ENCODE measurements at regions not wholly inside any gene's neighbourhood (a gene's known extent, or its start where the extent isn't known, plus 50 kb on each side); places are given as distances from the start of the nearest gene placed in this dataset.

GRCh38 chr11:23519194-23519593 lies 658.9 kb upstream of the CCDC179 start:
- Histone ChIP-seq H3K4me3 (no peak overlapping the region), H3K9me3 (no peaks in the 10 kb centered on the region), H3K36me3 (no peaks in the 10 kb centered on the region), H3K27me3 (no peaks in the 10 kb centered on the region)
- DNase-seq: no peak

GRCh38 chr11:23520226-23520960 lies 660.1 kb upstream of the CCDC179 start:
- DNase-seq: no peak
- Histone ChIP-seq H3K9me3 (no peaks in the 10 kb centered on the region), H3K4me3 (no peak overlapping the region), H3K36me3 (no peaks in the 10 kb centered on the region), H3K27me3 (no peaks in the 10 kb centered on the region)

- Histone ChIP-seq H3K4me3 (no peak overlapping the region), H3K9me3 (no peaks in the 10 kb centered on the region), H3K36me3 (no peaks in the 10 kb centered on the region), H3K27me3 (no peaks in the 10 kb centered on the region)
- no peak for DNase-seq
These were observed 676.6 kb upstream of the CCDC179 start for GRCh38 chr11:23536907-23537306.

DNA sequence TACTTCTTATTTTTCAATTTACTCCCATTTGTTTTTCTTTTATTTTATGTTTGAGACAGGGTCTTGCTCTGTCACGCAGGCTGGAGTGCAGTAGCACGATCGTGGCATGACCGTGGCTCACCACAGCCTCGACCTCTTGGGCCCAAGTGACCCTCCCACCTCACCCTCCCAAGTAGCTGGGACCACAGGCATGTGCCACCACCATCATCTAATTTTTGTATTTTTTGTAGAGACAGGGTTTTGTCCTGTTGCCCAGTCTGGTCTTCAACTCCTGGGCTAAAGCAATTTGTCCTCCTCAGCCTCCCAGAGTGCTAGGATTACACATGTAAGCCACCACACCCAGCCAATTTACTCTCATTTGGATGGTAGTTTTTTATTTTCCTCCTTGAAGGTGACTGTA lies 679.3 kb upstream of the CCDC179 start:
- Histone ChIP-seq H3K27me3 (no peaks in the 10 kb centered on the region), H3K36me3 (no peaks in the 10 kb centered on the region), H3K9me3 (no peaks in the 10 kb centered on the region), H3K4me3 (no peak overlapping the region)
- DNase-seq: no peak

DNA sequence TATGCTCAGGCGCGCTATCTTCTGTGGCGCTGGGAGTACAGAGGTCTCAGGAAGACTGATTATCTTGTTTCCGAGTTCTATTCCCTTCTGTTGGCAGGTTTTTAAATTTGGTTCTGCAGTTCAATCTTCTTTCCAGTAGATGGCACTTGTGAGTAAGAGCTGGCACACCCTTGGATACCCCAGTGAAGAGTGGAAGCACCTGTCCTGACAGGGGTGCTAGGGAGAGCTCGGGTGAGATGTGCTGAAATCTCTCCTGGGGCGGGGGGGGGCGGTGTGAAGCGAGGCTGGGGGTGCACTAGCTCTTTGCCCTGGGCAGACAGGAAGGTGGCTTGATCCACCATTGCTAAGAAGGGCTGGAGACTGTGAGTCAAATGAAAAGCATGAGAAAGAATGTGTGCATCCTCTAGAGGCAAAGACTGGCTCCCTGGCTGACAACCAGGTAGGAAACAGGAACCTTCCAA lies 679.9 kb upstream of the CCDC179 start:
- peak; percentile 38 for DNase-seq
- no peaks in the 10 kb centered on the region for H3K27me3 ChIP-seq
- no peaks in the 10 kb centered on the region for H3K9me3 ChIP-seq
- H3K36me3 ChIP-seq: no peaks in the 10 kb centered on the region
- no peak overlapping the region for H3K4me3 ChIP-seq

- Histone ChIP-seq H3K9me3 (no peaks in the 10 kb centered on the region), H3K4me3 (no peak overlapping the region), H3K36me3 (no peaks in the 10 kb centered on the region), H3K27me3 (no peaks in the 10 kb centered on the region)
- DNase-seq: no peak
These were observed 681.9 kb upstream of the CCDC179 start for GRCh38 chr11:23542189-23542588.

DNA sequence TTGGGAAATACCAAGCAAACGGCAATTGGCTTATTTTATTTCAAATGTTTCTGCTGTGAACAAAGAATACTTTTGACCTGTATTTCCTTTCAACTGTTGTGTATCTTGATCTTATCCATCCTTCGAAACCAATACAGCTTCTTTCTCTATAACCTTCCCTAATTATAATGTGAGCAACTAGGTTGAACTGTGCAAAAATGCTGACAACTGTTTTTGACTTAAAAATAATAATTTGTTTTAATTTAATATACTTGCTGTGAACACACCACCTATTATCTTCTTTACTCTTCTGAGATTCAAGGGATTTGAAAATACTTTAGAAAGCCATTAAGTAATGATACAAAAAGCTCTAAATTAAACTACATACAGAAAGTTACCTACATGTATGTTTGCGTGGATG lies 682.5 kb upstream of the CCDC179 start:
- Histone ChIP-seq H3K36me3 (no peaks in the 10 kb centered on the region), H3K4me3 (no peak overlapping the region), H3K27me3 (no peaks in the 10 kb centered on the region), H3K9me3 (no peaks in the 10 kb centered on the region)
- DNase-seq: no peak

GRCh38 chr11:23543651-23544222 lies 683.5 kb upstream of the CCDC179 start:
- H3K4me3 ChIP-seq: no peak overlapping the region
- H3K9me3 ChIP-seq: no peaks in the 10 kb centered on the region
- no peaks in the 10 kb centered on the region for H3K27me3 ChIP-seq
- H3K36me3 ChIP-seq: no peaks in the 10 kb centered on the region
- DNase-seq: no peak

- Histone ChIP-seq H3K27me3 (no peaks in the 10 kb centered on the region), H3K9me3 (no peaks in the 10 kb centered on the region), H3K4me3 (no peak overlapping the region), H3K36me3 (no peaks in the 10 kb centered on the region)
- no peak for DNase-seq
These were observed 691.4 kb upstream of the CCDC179 start for GRCh38 chr11:23551706-23552105.

DNA sequence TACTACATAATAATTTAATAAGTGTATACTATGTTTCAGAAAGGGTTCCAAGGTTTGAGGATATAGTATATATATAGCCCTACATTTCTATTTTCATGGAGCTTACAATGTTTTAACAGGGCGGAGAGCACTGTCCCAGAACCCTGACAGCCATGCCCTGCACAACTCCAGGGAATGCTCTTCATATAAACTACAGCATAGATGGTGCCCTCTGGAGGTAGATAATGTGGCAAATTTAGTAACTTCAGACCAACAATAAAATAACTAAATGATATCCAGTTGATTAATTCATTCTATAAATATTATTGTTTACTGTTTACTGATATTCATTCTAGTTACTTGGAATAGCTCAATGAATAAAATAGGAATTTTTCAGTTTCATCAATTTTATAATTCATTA lies 693.7 kb upstream of the CCDC179 start:
- no peaks in the 10 kb centered on the region for H3K9me3 ChIP-seq
- DNase-seq: no peak
- H3K27me3 ChIP-seq: no peaks in the 10 kb centered on the region
- no peak overlapping the region for H3K4me3 ChIP-seq
- H3K36me3 ChIP-seq: no peaks in the 10 kb centered on the region

DNA sequence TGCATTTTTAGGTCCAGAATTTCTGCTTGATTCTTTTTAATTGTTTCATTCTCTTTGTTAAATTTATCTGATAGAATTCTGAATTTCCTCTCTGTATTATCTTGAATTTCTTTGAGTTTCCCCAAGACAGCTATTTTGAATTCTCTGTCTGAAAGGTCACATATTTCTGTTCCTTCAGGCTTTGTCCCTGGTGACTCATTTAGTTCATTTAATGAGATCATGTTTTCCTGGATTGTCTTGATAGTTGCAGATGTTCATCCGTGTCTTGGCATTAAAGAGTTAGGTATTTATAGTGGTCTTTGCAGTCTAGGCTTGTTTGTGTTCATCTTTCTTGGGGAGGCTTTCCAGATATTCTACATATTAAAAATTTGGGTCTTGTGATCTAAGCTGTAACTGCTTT lies 694.8 kb upstream of the CCDC179 start:
- Histone ChIP-seq H3K27me3 (no peaks in the 10 kb centered on the region), H3K9me3 (no peaks in the 10 kb centered on the region), H3K4me3 (no peak overlapping the region), H3K36me3 (no peaks in the 10 kb centered on the region)
- DNase-seq: no peak

DNA sequence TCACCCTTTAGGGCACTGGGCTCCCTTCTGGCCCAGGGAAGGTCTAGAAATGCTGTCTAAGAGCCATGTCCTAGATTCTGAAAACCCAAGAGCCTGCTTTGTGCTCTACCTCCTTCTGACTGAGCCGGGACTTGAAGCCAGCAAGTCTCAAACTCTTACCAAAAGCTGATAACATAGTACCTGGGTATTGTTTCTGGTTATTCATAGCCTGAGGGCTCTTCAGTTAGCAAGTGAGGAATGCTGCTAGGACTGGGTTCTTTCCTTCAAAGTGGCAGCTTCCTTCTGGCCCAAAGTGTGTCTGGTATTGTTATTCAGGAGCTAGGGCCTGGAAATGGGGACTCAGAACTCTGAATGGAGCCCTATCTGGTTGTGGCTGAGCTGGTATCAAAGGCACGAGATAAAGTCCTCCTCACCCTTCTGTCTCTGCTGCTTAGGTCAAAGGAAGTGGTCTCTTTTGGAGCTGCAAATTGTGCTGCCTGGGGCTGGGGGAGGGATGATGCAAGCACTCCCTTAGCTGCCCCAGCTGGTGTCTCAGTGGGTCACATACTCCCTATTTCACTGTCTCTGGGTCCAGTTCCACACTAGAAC lies 696.0 kb upstream of the CCDC179 start:
- DNase-seq: no peak
- Histone ChIP-seq H3K27me3 (no peaks in the 10 kb centered on the region), H3K9me3 (no peaks in the 10 kb centered on the region), H3K36me3 (no peaks in the 10 kb centered on the region), H3K4me3 (no peak overlapping the region)

- Histone ChIP-seq H3K9me3 (no peaks in the 10 kb centered on the region), H3K4me3 (no peak overlapping the region), H3K27me3 (no peaks in the 10 kb centered on the region), H3K36me3 (no peaks in the 10 kb centered on the region)
- DNase-seq: no peak
These were observed 703.3 kb upstream of the CCDC179 start for GRCh38 chr11:23563591-23563990.

GRCh38 chr11:23564370-23564769 lies 704.1 kb upstream of the CCDC179 start:
- H3K27me3 ChIP-seq: no peaks in the 10 kb centered on the region
- no peaks in the 10 kb centered on the region for H3K36me3 ChIP-seq
- DNase-seq: no peak
- no peaks in the 10 kb centered on the region for H3K9me3 ChIP-seq
- no peak overlapping the region for H3K4me3 ChIP-seq

GRCh38 chr11:23569134-23569533 lies 708.9 kb upstream of the CCDC179 start:
- DNase-seq: no peak
- Histone ChIP-seq H3K36me3 (no peaks in the 10 kb centered on the region; the same call in 1 of the 2 replicates), H3K4me3 (no peak overlapping the region)

GRCh38 chr11:23569547-23569946 lies 709.3 kb upstream of the CCDC179 start:
- H3K9me3 ChIP-seq: no peaks in the 10 kb centered on the region; the same call in 1 of the 2 replicates
- H3K27me3 ChIP-seq: no peaks in the 10 kb centered on the region
- DNase-seq: no peak
- H3K4me3 ChIP-seq: no peak overlapping the region
- no peaks in the 10 kb centered on the region; the same call in 1 of the 2 replicates for H3K36me3 ChIP-seq

More at GRCh38 chr11:23569134-23569533, 708.9 kb upstream of the CCDC179 start:
- H3K27me3 ChIP-seq: no peaks in the 10 kb centered on the region
- no peaks in the 10 kb centered on the region; the same call in 1 of the 2 replicates for H3K9me3 ChIP-seq

GRCh38 chr11:23570828-23571227 lies 710.6 kb upstream of the CCDC179 start:
- no peaks in the 10 kb centered on the region; the same call in 1 of the 2 replicates for H3K36me3 ChIP-seq
- peak; percentile 48 for DNase-seq
- H3K27me3 ChIP-seq: no peaks in the 10 kb centered on the region
- no peaks in the 10 kb centered on the region; the same call in 1 of the 2 replicates for H3K9me3 ChIP-seq
- H3K4me3 ChIP-seq: no peak overlapping the region

DNA sequence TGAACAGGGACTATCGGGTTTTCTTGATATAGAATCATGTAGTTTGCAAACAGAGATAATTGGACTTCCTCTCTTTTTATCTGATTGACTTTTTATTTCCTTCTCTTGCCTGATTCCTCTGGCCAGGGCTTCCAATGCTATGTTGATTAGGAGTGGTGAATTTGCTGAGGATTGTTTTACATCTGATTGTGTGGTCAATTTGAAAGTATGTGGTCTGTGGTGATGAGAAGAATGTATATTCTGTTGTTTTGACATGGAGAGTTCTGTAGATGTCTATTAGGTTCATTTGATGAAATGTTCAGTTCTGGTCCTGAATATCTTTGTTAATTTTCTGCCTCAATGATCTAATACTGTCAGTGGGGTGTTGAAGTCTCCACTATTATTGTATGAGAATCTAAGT lies 713.2 kb upstream of the CCDC179 start:
- no peak for DNase-seq
- no peaks in the 10 kb centered on the region; the same call in 1 of the 2 replicates for H3K9me3 ChIP-seq
- no peaks in the 10 kb centered on the region for H3K27me3 ChIP-seq

More for the DNA sequence above, 713.2 kb upstream of the CCDC179 start:
- no peaks in the 10 kb centered on the region; the same call in 1 of the 2 replicates for H3K36me3 ChIP-seq
- no peak overlapping the region for H3K4me3 ChIP-seq
